ENCODE measurements at regions not wholly inside any gene's neighbourhood (a gene's known extent, or its start where the extent isn't known, plus 50 kb on each side); places are given as distances from the start of the nearest gene placed in this dataset.
"Not testable (repeated sequence)": the region's sequence is repeated elsewhere in the genome, so short reads cannot be mapped to it uniquely, and the experiment has no call there.

DNA sequence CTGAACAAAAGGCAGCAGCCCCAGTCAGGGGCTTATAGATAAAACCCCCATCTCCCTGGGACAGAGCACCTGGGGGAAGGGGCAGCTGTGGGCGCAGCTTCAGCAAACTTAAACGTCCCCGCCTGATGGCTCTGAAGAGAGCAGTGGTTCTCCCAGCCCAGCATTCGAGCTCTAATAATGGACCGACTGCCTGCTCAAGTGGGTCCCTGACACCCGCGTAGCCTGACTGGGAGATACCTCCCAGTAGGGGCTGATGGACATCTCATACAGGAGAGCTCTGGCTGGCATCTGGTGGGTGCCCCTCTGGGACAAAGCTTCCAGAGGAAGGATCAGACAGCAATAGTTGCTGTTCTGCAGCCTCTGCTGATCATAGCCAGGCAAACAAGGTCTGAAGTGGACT is 172.1 kb downstream of the CRPPA start:
- H3K9ac ChIP-seq (ENCODE audit: insufficient read depth in 1 of 2, low read length in 2 of 2); H3K27me3 ChIP-seq (ENCODE audit: control insufficient read depth in 3 of 3, insufficient read depth in 3 of 3, low read length in 2 of 3); H3K9me3 ChIP-seq (ENCODE audit: control insufficient read depth in 4 of 4, insufficient read depth in 3 of 4, low read length in 3 of 4); H3K4me1 ChIP-seq (ENCODE audit: control insufficient read depth in 5 of 5, insufficient read depth in 5 of 5, low read length in 5 of 5); ATAC-seq (ENCODE audit: insufficient read depth, low FRiP score); DNase-seq; H3K36me3 ChIP-seq (ENCODE audit: control insufficient read depth in 4 of 4, insufficient read depth in 4 of 4, low read length in 4 of 4); H3K27ac ChIP-seq (ENCODE audit: low read depth in 1 of 2, low read length in 1 of 2); H3K4me3 ChIP-seq: not testable (repeated sequence)
- 95 to 97% methylated on average over 7 of the region's 7 CpGs for WGBS, 2 donors

GRCh38 chr7:16248556-16248955 is 172.8 kb downstream of the CRPPA start:
- H3K36me3 ChIP-seq (ENCODE audit: control insufficient read depth in 4 of 4, insufficient read depth in 4 of 4, low read length in 4 of 4); H3K9me3 ChIP-seq (ENCODE audit: control insufficient read depth in 4 of 4, insufficient read depth in 3 of 4, low read length in 3 of 4); ATAC-seq (ENCODE audit: insufficient read depth, low FRiP score); H3K27ac ChIP-seq (ENCODE audit: low read depth in 1 of 2, low read length in 1 of 2); H3K4me1 ChIP-seq (ENCODE audit: control insufficient read depth in 5 of 5, insufficient read depth in 5 of 5, low read length in 5 of 5); H3K27me3 ChIP-seq (ENCODE audit: control insufficient read depth in 3 of 3, insufficient read depth in 3 of 3, low read length in 2 of 3); H3K9ac ChIP-seq (ENCODE audit: insufficient read depth in 1 of 2, low read length in 2 of 2); H3K4me3 ChIP-seq; DNase-seq: not testable (repeated sequence)
- WGBS, 2 donors: 97 to 98% methylated on average over 6 of the region's 6 CpGs

DNA sequence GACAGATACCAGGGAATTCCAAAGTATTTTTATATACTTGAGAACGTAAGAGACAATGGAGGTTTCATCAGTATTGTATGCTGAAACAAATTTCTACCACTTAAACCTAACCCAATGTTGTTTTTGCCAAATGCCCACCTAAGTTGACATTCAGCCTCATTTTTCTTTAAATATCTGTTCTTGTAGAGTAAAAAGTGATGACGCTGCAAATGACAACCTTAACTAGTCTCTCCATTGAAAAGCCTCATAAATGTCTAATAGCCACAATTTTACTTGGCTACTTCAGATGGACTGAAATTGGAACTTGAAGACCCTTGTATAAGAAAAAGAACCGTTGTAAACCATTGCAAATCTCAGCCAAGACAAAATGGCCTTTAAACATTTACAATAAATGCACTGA is 176.9 kb downstream of the CRPPA start:
- H3K4me3 ChIP-seq: no peak overlapping the region
- TF ChIP-seq CTCF (IDR thresholded peaks at IDR 0.05; ENCODE audit: control extremely low read depth, extremely low read depth): no peak
- H3K4me1 ChIP-seq (ENCODE audit: control insufficient read depth in 5 of 5, insufficient read depth in 5 of 5, low read length in 5 of 5): no peaks in the 10 kb centered on the region
- no peaks in the 10 kb centered on the region for H3K9me3 ChIP-seq (ENCODE audit: control insufficient read depth in 4 of 4, insufficient read depth in 3 of 4, low read length in 3 of 4)
- H3K36me3 ChIP-seq (ENCODE audit: control insufficient read depth in 4 of 4, insufficient read depth in 4 of 4, low read length in 4 of 4): no peaks in the 10 kb centered on the region
- DNase-seq (no peak), ATAC-seq (ENCODE audit: insufficient read depth, low FRiP score) (no peak)
- 69 to 96% methylated on average over 3 of the region's 3 CpGs for WGBS, 2 donors
- no peak overlapping the region for H3K9ac ChIP-seq (ENCODE audit: insufficient read depth in 1 of 2, low read length in 2 of 2)
- H3K27ac ChIP-seq (ENCODE audit: low read depth in 1 of 2, low read length in 1 of 2): no peak overlapping the region
- H3K27me3 ChIP-seq (ENCODE audit: control insufficient read depth in 3 of 3, insufficient read depth in 3 of 3, low read length in 2 of 3): no peaks in the 10 kb centered on the region

GRCh38 chr7:16242920-16243319 is 178.4 kb downstream of the CRPPA start:
- Histone ChIP-seq H3K9ac (ENCODE audit: insufficient read depth in 1 of 2, low read length in 2 of 2) (no peak overlapping the region), H3K9me3 (ENCODE audit: control insufficient read depth in 4 of 4, insufficient read depth in 3 of 4, low read length in 3 of 4) (no peaks in the 10 kb centered on the region), H3K4me1 (ENCODE audit: control insufficient read depth in 5 of 5, insufficient read depth in 5 of 5, low read length in 5 of 5) (no peaks in the 10 kb centered on the region), H3K27ac (ENCODE audit: low read depth in 1 of 2, low read length in 1 of 2) (no peak overlapping the region), H3K4me3 (no peak overlapping the region), H3K36me3 (ENCODE audit: control insufficient read depth in 4 of 4, insufficient read depth in 4 of 4, low read length in 4 of 4) (no peaks in the 10 kb centered on the region), H3K27me3 (ENCODE audit: control insufficient read depth in 3 of 3, insufficient read depth in 3 of 3, low read length in 2 of 3) (no peaks in the 10 kb centered on the region)
- DNase-seq: no peak
- ATAC-seq (ENCODE audit: insufficient read depth, low FRiP score): no peak
- 95 to 96% methylated on average over 4 of the region's 4 CpGs for WGBS, 2 donors
- no peak for TF ChIP-seq CTCF (IDR thresholded peaks at IDR 0.05; ENCODE audit: control extremely low read depth, extremely low read depth)

GRCh38 chr7:16241017-16241416 is 180.3 kb downstream of the CRPPA start:
- TF ChIP-seq CTCF (IDR thresholded peaks at IDR 0.05; ENCODE audit: control extremely low read depth, extremely low read depth): no peak
- Histone ChIP-seq H3K4me1 (ENCODE audit: control insufficient read depth in 5 of 5, insufficient read depth in 5 of 5, low read length in 5 of 5) (no peaks in the 10 kb centered on the region), H3K9ac (ENCODE audit: insufficient read depth in 1 of 2, low read length in 2 of 2) (no peak overlapping the region), H3K9me3 (ENCODE audit: control insufficient read depth in 4 of 4, insufficient read depth in 3 of 4, low read length in 3 of 4) (no peaks in the 10 kb centered on the region), H3K27me3 (ENCODE audit: control insufficient read depth in 3 of 3, insufficient read depth in 3 of 3, low read length in 2 of 3) (no peaks in the 10 kb centered on the region), H3K4me3 (no peak overlapping the region), H3K36me3 (ENCODE audit: control insufficient read depth in 4 of 4, insufficient read depth in 4 of 4, low read length in 4 of 4) (no peaks in the 10 kb centered on the region), H3K27ac (ENCODE audit: low read depth in 1 of 2, low read length in 1 of 2) (no peak overlapping the region)
- DNase-seq: no peak
- ATAC-seq (ENCODE audit: insufficient read depth, low FRiP score): no peak
